HEK293 (cell line): ENCODE measurements at regions not wholly inside any gene's neighbourhood (a gene's known extent, or its start where the extent isn't known, plus 50 kb on each side); places are given as distances from the start of the nearest gene placed in this dataset.

Experiments
- CTCF ChIA-PET: fragments of 350-600 bp; formaldehyde crosslinking; extraction: SDS; loops from one replicate; lab custom pipeline; 2021; ENCODE audit warnings: antibody characterized with exemption; lab: Yijun Ruan, JAX
- POLR2A ChIA-PET: fragments of 300-600 bp; formaldehyde crosslinking; extraction: SDS; loops from one replicate; lab custom pipeline; 2020; ENCODE audit warnings: antibody characterized with exemption, inconsistent platforms; lab: Yijun Ruan, JAX
- H3K27ac ChIP-seq: fragments of 200-500 bp; sonication (Bioruptor generic); 2 replicates; pipeline ENCODE4 v1.5.1; 2014; ENCODE audit warnings: low read depth, low read length, control low read depth, inconsistent platforms; ENCODE audit errors: extremely low read depth
- H3K36me3 ChIP-seq, 2 experiments: fragments of 200-500 bp in 1 of 2; sonication (Bioruptor generic) in 1 of 2; 1 replicate in 1 of 2; 2 replicates in 1 of 2; pipeline ENCODE4 v1.5.1; 2014 to 2017; ENCODE audit warnings: inconsistent platforms in 2 of 2, low read length in 2 of 2; ENCODE audit not compliant: control insufficient read depth in 2 of 2, insufficient read depth in 1 of 2
- H3K4me1 ChIP-seq: fragments of 200-500 bp; sonication (Bioruptor generic); 2 replicates; pipeline ENCODE4 v1.5.1; 2014; ENCODE audit warnings: mild to moderate bottlenecking, low read length, inconsistent platforms; ENCODE audit not compliant: control insufficient read depth, insufficient read depth
- H3K4me3 ChIP-seq: 2 replicates; pipeline ENCODE4 v1.5.1; 2011; ENCODE audit warnings: low read depth, mild to moderate bottlenecking, control low read depth, low read length, moderate library complexity
- H3K9me3 ChIP-seq: fragments of 200-500 bp; sonication (Bioruptor generic); 2 replicates; pipeline ENCODE4 v1.5.1; 2014; ENCODE audit warnings: low read depth, low read length, inconsistent platforms; ENCODE audit not compliant: control insufficient read depth, insufficient read depth
- GLIS1 ChIP-seq: fragments of 450-650 bp; formaldehyde crosslinking; IDR thresholded peaks from 2 replicates; pipeline ENCODE4 v1.5.1; 2016; ENCODE audit warnings: missing biosample characterization, missing genetic modification characterization
- SCRT1 ChIP-seq: fragments of 450-650 bp; formaldehyde crosslinking; IDR thresholded peaks from 2 replicates; pipeline ENCODE4 v1.5.1; 2016; ENCODE audit warnings: missing biosample characterization, missing genetic modification characterization, borderline replicate concordance
- ZNF140 ChIP-seq: fragments of 450-650 bp; formaldehyde crosslinking; IDR thresholded peaks from 2 replicates; pipeline ENCODE4 v1.5.1; 2016; ENCODE audit warnings: missing biosample characterization, missing genetic modification characterization
- ZNF184 ChIP-seq: fragments of 450-650 bp; IDR thresholded peaks from 2 replicates; pipeline ENCODE4 v1.5.1; 2018; ENCODE audit warnings: missing biosample characterization, mild to moderate bottlenecking, missing genetic modification characterization
- ZNF214 ChIP-seq: fragments of 450-650 bp; formaldehyde crosslinking; IDR thresholded peaks from 2 replicates; pipeline ENCODE4 v1.5.1; 2017; ENCODE audit warnings: missing biosample characterization, mild to moderate bottlenecking, missing genetic modification characterization, borderline replicate concordance
- ZNF274 ChIP-seq, 2 experiments: fragments of 200-500 bp in 1 of 2; fragments of 450-650 bp in 1 of 2; sonication (Bioruptor generic) in 1 of 2; formaldehyde crosslinking in 1 of 2; IDR thresholded peaks; 2 replicates each; pipeline versions ENCODE4 v1.5.1 to v1.6.1; 2014 to 2016; ENCODE audit warnings: borderline replicate concordance in 1 of 2, inconsistent platforms in 1 of 2, low read length in 1 of 2, missing biosample characterization in 1 of 2, missing genetic modification characterization in 1 of 2
- ZNF311 ChIP-seq: fragments of 450-650 bp; formaldehyde crosslinking; IDR thresholded peaks from 2 replicates; pipeline ENCODE4 v1.5.1; 2017; ENCODE audit warnings: missing biosample characterization, missing genetic modification characterization, borderline replicate concordance
- ZNF37A ChIP-seq: fragments of 450-650 bp; IDR thresholded peaks from 2 replicates; pipeline ENCODE4 v1.5.1; 2018; ENCODE audit warnings: missing biosample characterization, missing genetic modification characterization
- ZNF391 ChIP-seq: fragments of 450-650 bp; formaldehyde crosslinking; IDR thresholded peaks from 2 replicates; pipeline ENCODE4 v1.5.1; 2016; ENCODE audit warnings: low read depth, missing biosample characterization, missing genetic modification characterization, borderline replicate concordance
- ZNF416 ChIP-seq: fragments of 450-650 bp; formaldehyde crosslinking; IDR thresholded peaks from 2 replicates; pipeline ENCODE4 v1.5.1; 2016; ENCODE audit warnings: missing biosample characterization, missing genetic modification characterization
- ZNF596 ChIP-seq: fragments of 450-650 bp; IDR thresholded peaks from 2 replicates; pipeline ENCODE4 v1.5.0; 2018; ENCODE audit warnings: missing biosample characterization, mild to moderate bottlenecking, missing genetic modification characterization, moderate library complexity
- ZNF670 ChIP-seq: fragments of 450-650 bp; formaldehyde crosslinking; IDR thresholded peaks from 2 replicates; pipeline ENCODE4 v1.5.1; 2016; ENCODE audit warnings: missing biosample characterization, missing genetic modification characterization, low read depth
- ZNF791 ChIP-seq: fragments of 450-650 bp; formaldehyde crosslinking; IDR thresholded peaks from 2 replicates; pipeline ENCODE4 v1.5.1; 2016; ENCODE audit warnings: missing biosample characterization, missing genetic modification characterization
- TF ChIP-seq, protein P1 (sequence below): fragments of 450-650 bp; IDR thresholded peaks from 2 replicates; pipeline ENCODE4 v1.5.1; 2018; ENCODE audit warnings: missing biosample characterization, missing genetic modification characterization
- TF ChIP-seq, protein P2 (sequence below): fragments of 450-650 bp; formaldehyde crosslinking; IDR thresholded peaks from 2 replicates; pipeline ENCODE4 v1.5.1; 2017; ENCODE audit warnings: missing biosample characterization, missing genetic modification characterization
- TF ChIP-seq, protein P3 (sequence below): fragments of 450-650 bp; formaldehyde crosslinking; conservative IDR thresholded peaks from 2 replicates; pipeline ENCODE4 v1.5.1; 2016; ENCODE audit warnings: low read depth, missing biosample characterization, missing genetic modification characterization
- TF ChIP-seq, protein P4 (sequence below): fragments of 450-650 bp; formaldehyde crosslinking; IDR thresholded peaks from 2 replicates; pipeline ENCODE4 v1.5.1; 2017; ENCODE audit warnings: missing biosample characterization, missing genetic modification characterization

DNA sequence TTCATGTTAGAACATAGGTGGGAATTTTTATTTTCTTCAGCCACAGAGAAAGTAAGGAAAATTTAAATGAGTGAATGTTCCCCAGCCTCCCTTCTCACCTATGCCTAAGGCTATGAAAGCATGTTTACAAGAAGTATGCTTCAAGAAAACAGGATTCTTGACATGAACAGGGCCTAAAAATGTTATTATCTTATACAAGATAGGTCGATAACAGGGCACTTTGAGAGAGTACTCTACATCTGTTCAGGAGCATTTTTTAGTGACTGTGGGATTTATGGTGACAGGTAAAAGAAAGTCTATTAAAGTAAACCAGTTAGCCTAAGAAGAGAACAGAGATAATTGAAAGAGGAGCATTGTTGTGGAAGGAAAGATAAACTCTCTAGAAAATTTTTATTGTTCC, 222.9 kb upstream of the DAAM1 start:
- POLR2A ChIA-PET: no interaction called here
- CTCF ChIA-PET: no interaction called here
- H3K4me3 ChIP-seq: no peak overlapping the region
- H3K9me3 ChIP-seq: no peaks in the 10 kb centered on the region; the same call in 1 of the 2 replicates
- no peaks in the 10 kb centered on the region for H3K36me3 ChIP-seq
- no peaks in the 10 kb centered on the region for H3K4me1 ChIP-seq
- TF ChIP-seq, protein P1, sequence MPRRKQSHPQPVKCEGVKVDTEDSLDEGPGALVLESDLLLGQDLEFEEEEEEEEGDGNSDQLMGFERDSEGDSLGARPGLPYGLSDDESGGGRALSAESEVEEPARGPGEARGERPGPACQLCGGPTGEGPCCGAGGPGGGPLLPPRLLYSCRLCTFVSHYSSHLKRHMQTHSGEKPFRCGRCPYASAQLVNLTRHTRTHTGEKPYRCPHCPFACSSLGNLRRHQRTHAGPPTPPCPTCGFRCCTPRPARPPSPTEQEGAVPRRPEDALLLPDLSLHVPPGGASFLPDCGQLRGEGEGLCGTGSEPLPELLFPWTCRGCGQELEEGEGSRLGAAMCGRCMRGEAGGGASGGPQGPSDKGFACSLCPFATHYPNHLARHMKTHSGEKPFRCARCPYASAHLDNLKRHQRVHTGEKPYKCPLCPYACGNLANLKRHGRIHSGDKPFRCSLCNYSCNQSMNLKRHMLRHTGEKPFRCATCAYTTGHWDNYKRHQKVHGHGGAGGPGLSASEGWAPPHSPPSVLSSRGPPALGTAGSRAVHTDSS (tag by site-specific recombination): no peak
- no peak for TF ChIP-seq ZNF791 (tag by site-specific recombination)
- no peak for TF ChIP-seq GLIS1 (tag by site-specific recombination)
- no peak for TF ChIP-seq ZNF214 (tag by site-specific recombination)
- no peak for TF ChIP-seq ZNF416 (tag by site-specific recombination)
- TF ChIP-seq, protein P2, sequence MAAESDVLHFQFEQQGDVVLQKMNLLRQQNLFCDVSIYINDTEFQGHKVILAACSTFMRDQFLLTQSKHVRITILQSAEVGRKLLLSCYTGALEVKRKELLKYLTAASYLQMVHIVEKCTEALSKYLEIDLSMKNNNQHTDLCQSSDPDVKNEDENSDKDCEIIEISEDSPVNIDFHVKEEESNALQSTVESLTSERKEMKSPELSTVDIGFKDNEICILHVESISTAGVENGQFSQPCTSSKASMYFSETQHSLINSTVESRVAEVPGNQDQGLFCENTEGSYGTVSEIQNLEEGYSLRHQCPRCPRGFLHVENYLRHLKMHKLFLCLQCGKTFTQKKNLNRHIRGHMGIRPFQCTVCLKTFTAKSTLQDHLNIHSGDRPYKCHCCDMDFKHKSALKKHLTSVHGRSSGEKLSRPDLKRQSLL (tag by site-specific recombination): no peak
- TF ChIP-seq ZNF184 (tag by site-specific recombination): no peak
- TF ChIP-seq ZNF391 (tag by site-specific recombination): no peak
- no peak for TF ChIP-seq ZNF311 (tag by site-specific recombination)
- TF ChIP-seq ZNF37A (tag by site-specific recombination): no peak
- no peak overlapping the region for H3K27ac ChIP-seq

DNA sequence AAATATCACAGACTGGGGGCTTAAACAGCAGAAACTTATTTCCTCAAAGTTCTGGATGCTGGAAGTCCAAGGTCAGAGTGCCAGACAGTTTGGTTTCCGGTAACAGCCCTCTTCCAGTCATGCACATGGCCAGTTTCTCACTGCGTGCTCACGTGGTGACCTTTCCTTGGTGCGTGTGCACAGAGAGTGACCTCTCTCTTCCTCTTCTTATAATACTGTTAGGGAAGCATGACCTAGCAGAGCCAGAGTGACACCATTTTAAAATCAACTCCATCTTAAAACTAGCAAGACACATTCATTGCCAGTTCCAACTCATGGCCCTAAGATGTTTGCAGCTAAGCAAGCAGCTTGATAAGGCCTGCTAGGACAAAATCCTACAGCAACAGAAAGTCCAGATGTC, 221.5 kb upstream of the DAAM1 start:
- Histone ChIP-seq H3K4me1 (no peaks in the 10 kb centered on the region), H3K4me3 (no peak overlapping the region), H3K27ac (no peak overlapping the region), H3K36me3 (no peaks in the 10 kb centered on the region), H3K9me3 (no peaks in the 10 kb centered on the region)
- CTCF ChIA-PET: interaction anchor here (0.7 to 0.9 kb wide), 2 partner anchors 21 to 328 kb away, joined by 3 to 6 read pairs; no protein-coding TSS in a partner anchor
- POLR2A ChIA-PET: no interaction called here
- TF ChIP-seq ZNF274 (IDR thresholded peaks at IDR 0.05; ENCODE audit: low read length) (no peak), ZNF274 (tag by site-specific recombination; IDR thresholded peaks at IDR 0.05; ENCODE audit: borderline replicate concordance) (no peak), ZNF214 (tag by site-specific recombination) (no peak), ZNF670 (tag by site-specific recombination) (no peak), SCRT1 (tag by site-specific recombination) (no peak)

DNA sequence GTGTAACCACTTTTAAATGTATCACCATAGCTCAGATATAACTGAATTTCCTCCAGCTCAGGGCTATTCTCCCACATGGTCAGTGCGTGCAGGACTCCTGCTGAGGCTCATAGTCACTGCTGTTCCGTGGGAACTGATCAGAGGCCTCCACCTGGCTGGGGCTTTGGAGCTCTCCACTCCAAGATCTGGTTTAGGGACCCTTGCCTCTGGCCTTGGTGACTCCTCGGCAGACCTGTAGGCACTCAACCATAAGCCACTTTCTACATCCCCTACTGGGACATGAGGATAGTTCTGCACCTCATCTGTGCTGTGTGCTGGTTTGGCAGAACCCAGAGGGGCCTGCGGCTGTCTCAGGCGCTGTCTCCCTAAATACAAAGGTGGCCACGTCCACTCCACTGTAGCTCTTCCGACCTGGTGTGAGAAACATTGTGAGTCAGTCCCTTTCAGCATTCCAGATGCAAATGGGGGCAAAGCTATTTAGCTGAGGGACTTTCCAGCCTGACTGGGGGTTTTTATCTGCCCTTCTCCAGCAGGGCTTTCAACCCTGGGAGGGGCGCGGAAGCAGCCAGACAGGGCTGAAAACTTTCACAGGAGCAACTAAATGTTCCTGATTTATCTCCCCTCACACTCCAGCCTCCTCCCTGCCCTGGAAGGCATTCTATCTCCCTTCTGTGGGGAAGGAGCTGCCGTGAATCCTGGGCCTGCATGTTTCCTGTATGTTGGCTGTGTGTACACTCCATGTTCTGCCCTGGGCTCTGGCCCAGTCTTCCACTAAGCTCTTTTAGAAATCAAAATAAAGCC, 218.3 kb upstream of the DAAM1 start:
- TF ChIP-seq ZNF596 (tag by site-specific recombination) (no peak), ZNF140 (tag by site-specific recombination) (no peak), ZNF214 (tag by site-specific recombination) (no peak)
- TF ChIP-seq, protein P3, sequence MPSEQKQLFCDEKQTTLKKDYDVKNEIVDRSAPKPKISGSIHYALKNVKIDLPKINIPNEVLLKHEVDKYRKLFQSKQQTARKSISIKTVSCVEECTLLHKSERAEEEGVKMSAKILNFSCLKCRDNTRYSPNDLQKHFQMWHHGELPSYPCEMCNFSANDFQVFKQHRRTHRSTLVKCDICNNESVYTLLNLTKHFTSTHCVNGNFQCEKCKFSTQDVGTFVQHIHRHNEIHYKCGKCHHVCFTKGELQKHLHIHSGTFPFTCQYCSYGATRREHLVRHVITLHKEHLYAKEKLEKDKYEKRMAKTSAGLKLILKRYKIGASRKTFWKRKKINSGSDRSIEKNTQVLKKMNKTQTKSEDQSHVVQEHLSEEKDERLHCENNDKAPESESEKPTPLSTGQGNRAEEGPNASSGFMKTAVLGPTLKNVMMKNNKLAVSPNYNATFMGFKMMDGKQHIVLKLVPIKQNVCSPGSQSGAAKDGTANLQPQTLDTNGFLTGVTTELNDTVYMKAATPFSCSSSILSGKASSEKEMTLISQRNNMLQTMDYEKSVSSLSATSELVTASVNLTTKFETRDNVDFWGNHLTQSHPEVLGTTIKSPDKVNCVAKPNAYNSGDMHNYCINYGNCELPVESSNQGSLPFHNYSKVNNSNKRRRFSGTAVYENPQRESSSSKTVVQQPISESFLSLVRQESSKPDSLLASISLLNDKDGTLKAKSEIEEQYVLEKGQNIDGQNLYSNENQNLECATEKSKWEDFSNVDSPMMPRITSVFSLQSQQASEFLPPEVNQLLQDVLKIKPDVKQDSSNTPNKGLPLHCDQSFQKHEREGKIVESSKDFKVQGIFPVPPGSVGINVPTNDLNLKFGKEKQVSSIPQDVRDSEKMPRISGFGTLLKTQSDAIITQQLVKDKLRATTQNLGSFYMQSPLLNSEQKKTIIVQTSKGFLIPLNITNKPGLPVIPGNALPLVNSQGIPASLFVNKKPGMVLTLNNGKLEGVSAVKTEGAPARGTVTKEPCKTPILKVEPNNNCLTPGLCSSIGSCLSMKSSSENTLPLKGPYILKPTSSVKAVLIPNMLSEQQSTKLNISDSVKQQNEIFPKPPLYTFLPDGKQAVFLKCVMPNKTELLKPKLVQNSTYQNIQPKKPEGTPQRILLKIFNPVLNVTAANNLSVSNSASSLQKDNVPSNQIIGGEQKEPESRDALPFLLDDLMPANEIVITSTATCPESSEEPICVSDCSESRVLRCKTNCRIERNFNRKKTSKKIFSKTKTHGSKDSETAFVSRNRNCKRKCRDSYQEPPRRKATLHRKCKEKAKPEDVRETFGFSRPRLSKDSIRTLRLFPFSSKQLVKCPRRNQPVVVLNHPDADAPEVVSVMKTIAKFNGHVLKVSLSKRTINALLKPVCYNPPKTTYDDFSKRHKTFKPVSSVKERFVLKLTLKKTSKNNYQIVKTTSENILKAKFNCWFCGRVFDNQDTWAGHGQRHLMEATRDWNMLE (tag by site-specific recombination): no peak
- TF ChIP-seq, protein P4, sequence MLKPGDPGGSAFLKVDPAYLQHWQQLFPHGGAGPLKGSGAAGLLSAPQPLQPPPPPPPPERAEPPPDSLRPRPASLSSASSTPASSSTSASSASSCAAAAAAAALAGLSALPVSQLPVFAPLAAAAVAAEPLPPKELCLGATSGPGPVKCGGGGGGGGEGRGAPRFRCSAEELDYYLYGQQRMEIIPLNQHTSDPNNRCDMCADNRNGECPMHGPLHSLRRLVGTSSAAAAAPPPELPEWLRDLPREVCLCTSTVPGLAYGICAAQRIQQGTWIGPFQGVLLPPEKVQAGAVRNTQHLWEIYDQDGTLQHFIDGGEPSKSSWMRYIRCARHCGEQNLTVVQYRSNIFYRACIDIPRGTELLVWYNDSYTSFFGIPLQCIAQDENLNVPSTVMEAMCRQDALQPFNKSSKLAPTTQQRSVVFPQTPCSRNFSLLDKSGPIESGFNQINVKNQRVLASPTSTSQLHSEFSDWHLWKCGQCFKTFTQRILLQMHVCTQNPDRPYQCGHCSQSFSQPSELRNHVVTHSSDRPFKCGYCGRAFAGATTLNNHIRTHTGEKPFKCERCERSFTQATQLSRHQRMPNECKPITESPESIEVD (tag by site-specific recombination): no peak
- POLR2A ChIA-PET: no interaction called here
- Histone ChIP-seq H3K4me3 (no peak overlapping the region), H3K36me3 (no peaks in the 10 kb centered on the region), H3K4me1 (no peaks in the 10 kb centered on the region), H3K9me3 (no peaks in the 10 kb centered on the region), H3K27ac (no peak overlapping the region)
- CTCF ChIA-PET: interaction anchor here (0.6 kb wide), 1 partner anchor 22 kb away, joined by 3 read pairs; no protein-coding TSS in a partner anchor
